ENCODE measurements at regions not wholly inside any gene's neighbourhood (a gene's known extent, or its start where the extent isn't known, plus 50 kb on each side); places are given as distances from the start of the nearest gene placed in this dataset.
"Not testable (repeated sequence)": the region's sequence is repeated elsewhere in the genome, so short reads cannot be mapped to it uniquely, and the experiment has no call there.

DNA sequence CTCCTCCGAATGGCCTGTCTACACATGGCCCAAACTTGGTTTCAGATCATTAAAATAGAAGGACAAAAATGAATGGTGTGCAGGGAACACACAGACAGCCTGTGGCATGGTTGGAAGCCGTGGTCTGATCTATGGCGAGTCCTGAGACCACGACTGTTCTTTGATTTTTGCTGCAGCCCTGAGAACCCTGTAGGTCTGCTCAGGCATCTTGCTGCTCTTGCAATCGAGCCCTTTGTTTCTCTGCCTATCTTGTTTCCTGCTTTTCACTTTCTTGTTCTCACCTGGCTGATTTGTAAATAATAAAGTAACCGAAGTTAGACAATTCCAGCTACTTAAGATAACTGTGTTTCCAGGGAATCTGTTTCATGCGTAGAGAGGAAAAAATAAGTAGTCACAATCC lies 54.1 kb upstream of the NBPF9 start:
- not testable (repeated sequence) for DNase-seq; H3K36me3 Mint-ChIP-seq; H3K27ac Mint-ChIP-seq; H3K4me3 Mint-ChIP-seq; H3K4me1 Mint-ChIP-seq; H3K27me3 Mint-ChIP-seq; H3K9me3 Mint-ChIP-seq; ATAC-seq (replicated peaks)

DNA sequence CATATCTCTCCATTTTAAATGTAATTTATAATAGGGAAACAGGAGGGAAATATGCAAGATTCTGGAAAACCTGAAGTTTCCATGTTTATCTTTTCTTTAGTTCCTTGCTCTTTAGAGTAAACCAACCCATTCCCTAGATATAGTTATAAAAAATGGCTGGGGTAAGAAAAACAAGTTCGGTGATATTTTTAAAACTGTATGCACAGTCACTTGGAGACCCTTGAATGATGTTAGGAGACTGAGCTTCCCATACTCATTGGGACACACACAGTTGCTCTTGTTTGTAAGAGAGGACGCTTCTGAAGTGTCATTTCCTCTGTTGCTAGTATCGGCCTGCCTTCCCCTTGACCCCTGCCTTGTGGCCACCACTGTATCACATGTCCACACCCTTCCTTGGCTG lies 55.0 kb upstream of the NBPF9 start:
- not testable (repeated sequence) for H3K27me3 Mint-ChIP-seq; H3K4me3 Mint-ChIP-seq; H3K36me3 Mint-ChIP-seq; H3K27ac Mint-ChIP-seq; H3K4me1 Mint-ChIP-seq; H3K9me3 Mint-ChIP-seq; DNase-seq; ATAC-seq (replicated peaks)

DNA sequence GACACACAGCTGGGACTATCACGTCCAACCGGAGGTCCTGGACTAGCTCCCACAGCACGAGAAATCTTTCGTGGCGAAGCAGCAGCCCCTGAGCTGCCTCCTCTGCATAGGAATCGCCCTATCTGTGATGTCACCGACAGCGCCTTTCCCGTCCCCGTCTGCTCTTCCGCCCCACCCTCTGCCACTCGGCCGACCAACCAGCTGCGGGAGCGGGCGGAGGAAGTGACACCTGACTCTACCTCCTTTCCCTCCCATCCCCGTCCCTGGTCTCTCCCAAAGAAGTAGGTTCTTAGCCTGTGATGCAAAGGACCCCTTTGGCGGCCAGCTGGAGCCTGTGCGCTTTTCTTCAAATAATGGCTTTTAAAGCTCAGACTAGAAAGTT lies 59.7 kb upstream of the NBPF9 start:
- not testable (repeated sequence) for H3K27me3 Mint-ChIP-seq, H3K36me3 Mint-ChIP-seq, H3K4me1 Mint-ChIP-seq, H3K9me3 Mint-ChIP-seq, H3K27ac Mint-ChIP-seq, DNase-seq, H3K4me3 Mint-ChIP-seq
- peak; percentile 77 to 82 for ATAC-seq (replicated peaks)

DNA sequence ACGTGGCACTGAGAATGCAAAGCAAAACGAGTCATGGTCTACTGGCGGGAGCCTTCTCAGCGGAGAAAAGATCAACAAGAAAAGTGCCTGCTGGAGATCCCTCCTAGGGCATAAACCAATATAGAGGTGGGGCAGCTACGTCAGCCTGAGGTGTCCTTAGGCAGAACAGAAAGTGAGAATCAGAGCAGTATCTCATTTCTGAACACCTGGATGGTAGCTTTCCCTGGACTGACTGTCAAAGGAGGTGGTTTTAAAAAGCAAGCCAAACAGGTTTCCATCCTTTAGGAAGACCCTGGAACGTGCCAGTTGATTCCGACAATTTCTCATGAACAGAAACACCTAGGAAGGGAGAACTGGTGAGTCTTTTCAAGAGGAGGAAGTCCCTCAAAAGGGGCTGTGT lies 71.4 kb upstream of the NBPF9 start:
- ATAC-seq (replicated peaks); H3K27me3 Mint-ChIP-seq; H3K36me3 Mint-ChIP-seq; H3K9me3 Mint-ChIP-seq; H3K4me1 Mint-ChIP-seq: not testable (repeated sequence)
- peak overlapping the region; percentile 79 for H3K27ac Mint-ChIP-seq
- H3K4me3 Mint-ChIP-seq = peak overlapping the region; percentile 65 to 71
- DNase-seq = peak; percentile 17

DNA sequence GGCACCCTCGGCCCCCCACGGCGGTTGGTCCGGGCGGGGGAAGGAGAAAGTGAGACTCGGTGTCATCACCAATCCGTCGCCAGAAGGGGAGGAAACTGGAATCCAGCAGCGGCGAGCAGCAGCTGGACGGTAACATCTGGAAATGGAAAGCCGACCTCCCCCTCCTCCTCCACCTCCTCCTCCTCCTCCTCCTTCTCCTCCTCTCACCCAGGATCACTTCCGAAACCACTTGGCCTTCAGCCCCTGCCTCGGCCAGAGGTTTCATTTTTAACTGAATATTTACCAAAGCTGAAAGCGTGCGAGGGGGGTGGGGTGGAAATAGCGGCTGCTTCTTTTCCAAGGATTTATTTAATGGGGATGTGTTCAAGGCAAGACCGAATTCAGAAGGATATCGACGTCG lies 72.5 kb upstream of the NBPF9 start:
- H3K36me3 Mint-ChIP-seq; H3K9me3 Mint-ChIP-seq; H3K27me3 Mint-ChIP-seq; H3K4me1 Mint-ChIP-seq; ATAC-seq (replicated peaks); DNase-seq; H3K27ac Mint-ChIP-seq: not testable (repeated sequence)
- peak overlapping the region; percentile 62 to 66 for H3K4me3 Mint-ChIP-seq

DNA sequence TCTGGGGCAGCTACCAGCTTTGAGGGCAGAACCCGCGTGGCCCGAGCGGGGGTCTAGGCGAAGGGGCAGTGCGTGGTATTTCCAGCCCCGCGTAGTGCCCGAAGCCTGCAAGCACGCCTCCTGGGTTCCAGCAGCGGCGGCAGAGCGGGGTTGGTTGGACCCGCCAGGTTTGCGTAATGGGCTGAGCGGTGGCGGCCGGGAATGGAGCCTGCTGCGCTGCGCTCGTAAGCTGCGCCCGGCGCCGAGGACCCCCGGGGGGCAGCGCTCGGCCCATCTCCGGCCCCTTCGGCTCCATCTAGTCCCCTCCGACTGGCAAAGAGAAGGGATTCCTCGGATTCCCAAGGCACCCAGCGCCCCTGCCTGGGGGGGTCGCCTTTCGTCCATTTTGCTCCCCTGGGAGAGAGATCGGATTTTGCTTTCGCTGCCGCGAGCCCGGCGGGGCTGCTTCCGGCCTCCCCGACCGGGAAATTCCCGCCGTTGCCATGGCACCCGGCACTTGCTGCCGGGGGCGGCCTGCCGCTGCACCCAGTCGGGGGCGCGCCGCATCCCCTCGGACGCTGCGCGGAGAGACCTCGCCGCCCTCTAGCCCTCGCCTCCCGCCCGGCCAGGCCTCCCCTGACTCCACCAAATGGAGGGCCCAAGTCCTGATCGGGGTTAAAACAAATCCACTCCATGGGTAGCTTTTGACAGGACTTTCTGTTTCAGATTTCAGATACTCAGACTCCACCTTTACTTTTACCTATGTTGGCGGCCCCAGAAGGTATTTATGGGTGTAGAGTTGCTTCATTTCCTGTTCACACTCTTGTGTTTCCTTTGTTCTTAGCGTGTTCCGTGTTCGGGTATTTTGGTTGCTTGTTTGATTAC lies 73.3 kb upstream of the NBPF9 start:
- peak; percentile 73 for DNase-seq
- peak overlapping the region; percentile 83 to 86 for H3K4me3 Mint-ChIP-seq
- H3K27me3 Mint-ChIP-seq; H3K4me1 Mint-ChIP-seq; H3K9me3 Mint-ChIP-seq; H3K36me3 Mint-ChIP-seq; ATAC-seq (replicated peaks): not testable (repeated sequence)
- peak overlapping the region; percentile 95 for H3K27ac Mint-ChIP-seq

DNA sequence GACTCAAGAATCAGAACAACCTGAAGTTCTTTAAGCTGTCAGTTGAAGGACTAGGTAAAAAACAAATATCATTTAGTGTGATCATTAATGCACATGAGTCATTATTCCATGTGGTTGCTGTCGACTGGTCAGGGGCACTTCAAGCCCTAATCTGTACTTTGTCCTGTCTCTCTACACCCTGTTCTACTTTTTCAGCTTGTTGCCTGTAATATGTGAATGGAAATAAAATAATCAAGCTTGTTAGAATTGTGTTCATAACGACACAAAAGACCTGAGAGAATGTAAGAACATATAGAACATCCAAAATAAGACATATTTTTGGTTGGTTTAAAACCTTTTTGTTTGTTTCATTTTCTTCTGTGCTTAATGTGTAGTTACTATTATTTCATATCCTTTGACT lies 87.4 kb upstream of the NBPF9 start:
- not testable (repeated sequence) for H3K4me1 Mint-ChIP-seq; H3K27me3 Mint-ChIP-seq; ATAC-seq (replicated peaks); H3K9me3 Mint-ChIP-seq; H3K36me3 Mint-ChIP-seq; H3K4me3 Mint-ChIP-seq; H3K27ac Mint-ChIP-seq; DNase-seq

DNA sequence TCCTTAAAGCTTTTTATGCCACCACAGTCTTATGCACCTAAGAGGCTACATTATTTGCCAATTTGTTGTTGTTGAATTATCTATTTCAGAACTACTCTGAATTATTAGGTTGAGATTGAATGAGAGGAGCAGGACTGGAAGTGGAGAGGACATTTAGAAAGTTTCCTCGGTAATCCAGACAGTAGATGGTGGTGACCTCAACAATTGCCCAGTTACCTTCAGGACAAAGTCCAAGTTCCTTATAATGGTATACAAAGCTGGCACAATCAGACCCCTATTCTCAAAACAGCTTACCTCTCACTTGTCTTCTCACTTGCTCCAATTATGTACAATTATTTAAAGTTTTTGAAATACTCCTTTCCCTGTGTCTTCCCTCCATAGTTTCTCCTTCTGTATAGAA lies 93.3 kb upstream of the NBPF9 start:
- ATAC-seq (replicated peaks); H3K36me3 Mint-ChIP-seq: not testable (repeated sequence)

DNA sequence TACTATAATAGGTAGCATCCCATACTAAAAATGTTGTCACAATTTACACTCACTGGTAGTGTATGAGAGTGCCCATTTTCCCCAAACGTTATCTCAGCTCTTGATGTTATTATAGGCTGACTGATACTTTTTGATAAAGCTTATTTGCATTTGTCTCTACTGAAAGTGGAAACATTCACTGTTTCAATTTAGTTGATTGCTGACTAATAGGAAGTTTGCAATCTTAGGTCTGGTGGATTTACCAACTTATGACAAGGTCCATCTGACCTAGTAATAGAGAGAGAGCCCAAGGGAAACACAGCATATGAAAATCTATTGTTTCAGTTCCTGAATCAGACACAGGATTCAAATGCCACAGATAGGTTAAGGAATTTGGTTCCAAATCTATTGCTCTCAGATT lies 97.2 kb upstream of the NBPF9 start:
- H3K36me3 Mint-ChIP-seq = not testable (repeated sequence)

More for the DNA sequence above, 93.3 kb upstream of the NBPF9 start:
- H3K9me3 Mint-ChIP-seq, H3K27me3 Mint-ChIP-seq, DNase-seq, H3K4me3 Mint-ChIP-seq, H3K27ac Mint-ChIP-seq: not testable (repeated sequence)
- peaks cover 11 to 26% of the 10 kb centered on the region in 2 donors for H3K4me1 Mint-ChIP-seq

DNA sequence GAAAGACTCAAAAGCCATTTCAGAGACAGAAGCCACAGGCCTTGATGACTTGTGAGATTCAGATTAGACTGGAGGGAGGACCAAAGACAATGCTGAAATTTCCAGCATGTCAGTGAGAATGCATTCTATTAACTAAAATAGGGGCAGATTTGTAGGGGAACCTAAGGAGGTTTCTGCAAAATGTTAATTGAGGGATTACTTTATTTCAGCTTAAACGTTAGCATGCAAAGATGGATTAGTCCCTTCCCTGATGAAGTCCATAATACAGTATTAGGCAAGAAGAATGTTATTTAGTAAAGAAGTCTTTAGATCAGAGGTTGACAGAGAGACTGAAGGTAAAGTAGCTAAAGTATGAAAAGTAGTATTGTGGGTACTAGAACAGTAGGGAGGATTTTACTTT lies 98.9 kb upstream of the NBPF9 start:
- H3K27me3 Mint-ChIP-seq; H3K27ac Mint-ChIP-seq; DNase-seq; H3K9me3 Mint-ChIP-seq; H3K4me3 Mint-ChIP-seq; ATAC-seq (replicated peaks); H3K36me3 Mint-ChIP-seq: not testable (repeated sequence)
- H3K4me1 Mint-ChIP-seq = peaks cover 6 to 15% of the 10 kb centered on the region in 2 donors

More for the DNA sequence above, 97.2 kb upstream of the NBPF9 start:
- not testable (repeated sequence) for DNase-seq, H3K9me3 Mint-ChIP-seq, H3K27ac Mint-ChIP-seq, H3K27me3 Mint-ChIP-seq, H3K4me3 Mint-ChIP-seq
- peaks cover 11 to 26% of the 10 kb centered on the region in 2 donors for H3K4me1 Mint-ChIP-seq
- peak; percentile 96 to 97 for ATAC-seq (replicated peaks)

DNA sequence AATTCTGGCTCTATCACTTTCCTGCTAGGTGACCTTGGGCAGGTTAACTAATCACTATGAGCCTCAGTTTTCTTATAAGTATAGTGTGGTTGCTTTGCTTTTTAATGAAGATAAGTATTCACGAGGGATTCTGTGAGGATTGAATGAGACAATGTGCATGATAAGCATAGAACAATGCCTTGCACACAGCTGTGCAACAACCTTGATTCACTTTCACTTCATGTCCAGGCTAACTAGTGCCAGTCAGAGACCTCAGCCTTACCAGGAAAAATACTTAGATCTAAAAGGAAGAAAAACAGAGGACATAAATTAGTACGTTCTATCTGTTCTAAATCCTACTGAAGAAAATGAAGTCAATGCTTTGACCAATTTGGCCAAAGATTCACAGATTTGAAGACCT lies 101.0 kb upstream of the NBPF9 start:
- not testable (repeated sequence) for H3K36me3 Mint-ChIP-seq; H3K27me3 Mint-ChIP-seq; H3K27ac Mint-ChIP-seq; ATAC-seq (replicated peaks); H3K4me3 Mint-ChIP-seq; H3K9me3 Mint-ChIP-seq; DNase-seq
- peaks cover 4 to 12% of the 10 kb centered on the region in 2 donors for H3K4me1 Mint-ChIP-seq

DNA sequence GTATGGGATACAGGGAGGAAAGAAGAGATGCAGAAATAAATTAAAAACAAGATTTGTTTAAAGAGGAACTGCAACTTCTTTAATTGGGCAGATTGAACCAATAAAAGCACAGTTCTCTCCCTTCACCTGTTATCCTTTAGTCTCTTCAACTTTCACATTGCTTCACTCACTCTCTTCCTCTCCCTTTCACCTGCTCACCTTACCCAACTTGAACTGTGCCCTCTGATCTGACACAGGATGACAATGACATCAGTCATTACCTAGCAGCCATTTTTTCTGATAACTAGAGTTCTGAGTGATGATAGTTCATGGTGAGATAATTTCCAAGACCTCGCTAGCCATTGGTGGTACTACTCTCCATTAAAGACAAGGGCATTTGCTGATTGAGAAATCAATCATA lies 105.5 kb upstream of the NBPF9 start:
- not testable (repeated sequence) for H3K27ac Mint-ChIP-seq; H3K27me3 Mint-ChIP-seq; ATAC-seq (replicated peaks); H3K36me3 Mint-ChIP-seq; H3K4me1 Mint-ChIP-seq; DNase-seq; H3K9me3 Mint-ChIP-seq; H3K4me3 Mint-ChIP-seq

DNA sequence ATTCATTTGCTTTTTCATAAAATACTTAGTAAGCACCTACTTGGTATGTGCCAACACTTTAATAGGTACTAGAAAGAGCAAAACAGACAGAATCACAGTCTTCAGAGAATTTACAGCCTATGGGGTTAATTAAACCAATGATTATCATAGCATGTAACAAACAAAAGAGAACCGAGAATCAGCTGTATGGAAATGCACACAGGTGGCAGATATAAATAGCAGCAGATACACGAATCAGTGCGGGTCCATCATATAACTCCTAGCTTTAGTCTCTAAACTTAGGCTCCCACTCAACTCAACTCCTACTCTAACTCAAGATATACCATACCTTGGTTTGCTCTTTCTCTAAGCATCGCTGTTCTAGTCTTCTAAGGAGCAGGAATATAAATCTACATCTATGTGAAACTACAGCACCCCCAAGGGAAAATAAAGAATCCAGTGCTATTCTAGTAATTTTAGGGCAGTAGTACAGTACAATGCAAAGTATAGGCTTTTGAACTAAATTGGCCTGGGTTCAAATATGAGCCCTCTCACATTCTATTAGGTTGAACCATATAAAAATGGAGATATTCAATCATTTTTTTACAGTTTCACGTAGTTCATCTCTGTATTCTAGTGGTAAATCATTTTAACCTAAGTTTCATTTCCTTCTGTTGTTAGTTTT lies 108.5 kb upstream of the NBPF9 start:
- H3K4me1 Mint-ChIP-seq, DNase-seq, H3K4me3 Mint-ChIP-seq, H3K36me3 Mint-ChIP-seq, H3K27ac Mint-ChIP-seq, H3K27me3 Mint-ChIP-seq, H3K9me3 Mint-ChIP-seq: not testable (repeated sequence)
- peak; percentile 93 to 94 for ATAC-seq (replicated peaks)

DNA sequence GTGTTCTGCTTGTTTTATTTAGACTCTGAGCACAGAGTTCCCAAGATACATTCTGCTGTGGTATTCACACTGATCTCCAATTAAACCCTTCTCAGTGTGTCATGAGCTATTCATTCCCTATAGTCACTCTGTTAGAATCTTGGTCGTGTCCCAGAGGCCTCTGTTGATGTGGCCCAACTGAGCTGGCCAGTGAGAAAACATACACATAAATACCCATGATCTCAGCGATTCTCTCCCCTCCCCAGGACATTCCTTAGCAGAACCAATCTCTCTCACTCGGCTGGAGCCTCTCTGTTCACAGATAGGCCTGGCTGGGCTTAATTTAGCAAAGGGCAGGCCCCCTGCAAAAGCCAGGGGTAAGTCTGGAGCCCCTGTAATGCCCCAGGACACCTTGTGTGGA lies 109.6 kb upstream of the NBPF9 start:
- H3K4me3 Mint-ChIP-seq; H3K27ac Mint-ChIP-seq; ATAC-seq (replicated peaks); H3K4me1 Mint-ChIP-seq; H3K9me3 Mint-ChIP-seq; H3K36me3 Mint-ChIP-seq; DNase-seq; H3K27me3 Mint-ChIP-seq: not testable (repeated sequence)

DNA sequence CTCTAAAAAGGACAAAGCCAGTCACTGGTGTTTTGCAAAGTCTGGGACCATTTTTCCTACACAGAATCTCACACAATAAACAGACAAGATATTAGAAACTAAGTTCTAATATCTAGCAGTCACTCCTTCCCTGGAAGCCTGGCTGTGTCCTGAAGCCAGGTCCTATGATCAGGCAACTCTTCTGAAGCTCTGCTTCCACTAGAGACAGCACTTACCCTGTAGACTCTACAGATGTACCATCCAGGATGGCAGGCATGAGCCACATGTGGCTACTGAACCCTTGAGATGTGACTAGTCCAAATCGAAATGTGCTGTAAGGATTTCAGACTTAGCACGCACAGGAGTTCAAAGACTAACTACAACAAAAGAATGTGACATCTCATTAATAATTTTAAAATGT lies 110.3 kb upstream of the NBPF9 start:
- H3K27ac Mint-ChIP-seq; DNase-seq; ATAC-seq (replicated peaks); H3K4me1 Mint-ChIP-seq; H3K4me3 Mint-ChIP-seq; H3K36me3 Mint-ChIP-seq; H3K27me3 Mint-ChIP-seq; H3K9me3 Mint-ChIP-seq: not testable (repeated sequence)
